Hematopoietic multipotent progenitor cell (in vitro differentiated cells): ENCODE measurements at regions not wholly inside any gene's neighbourhood (a gene's known extent, or its start where the extent isn't known, plus 50 kb on each side); places are given as distances from the start of the nearest gene placed in this dataset.

Experiments used
- DNase-seq, 3 donors: peaks; one replicate each; pipeline ENCODE4 v3.0.0-alpha.2; 2011 to 2015; ENCODE audit warnings: low read depth in 2 of 3, low spot score in 2 of 3

DNA sequence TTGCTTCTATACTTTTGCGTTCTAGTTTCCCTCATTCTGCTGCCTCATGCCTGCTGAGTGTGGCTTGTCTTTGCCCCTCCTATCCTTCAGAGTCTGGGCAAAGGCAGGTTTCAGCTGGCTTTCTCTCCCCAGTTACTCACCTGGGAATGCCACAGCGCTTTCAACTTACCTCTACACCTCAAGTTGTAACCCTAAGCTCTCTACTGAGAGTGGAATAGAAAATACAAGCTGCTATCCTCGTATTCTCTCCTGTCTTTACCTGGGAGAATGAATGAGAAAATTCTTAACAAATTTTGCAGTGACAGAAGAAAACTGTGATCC, 316.3 kb upstream of the KLF12 start:
- DNase-seq = no peak

GRCh38 chr13:74449811-74450524, 315.8 kb upstream of the KLF12 start:
- no peak for DNase-seq

DNA sequence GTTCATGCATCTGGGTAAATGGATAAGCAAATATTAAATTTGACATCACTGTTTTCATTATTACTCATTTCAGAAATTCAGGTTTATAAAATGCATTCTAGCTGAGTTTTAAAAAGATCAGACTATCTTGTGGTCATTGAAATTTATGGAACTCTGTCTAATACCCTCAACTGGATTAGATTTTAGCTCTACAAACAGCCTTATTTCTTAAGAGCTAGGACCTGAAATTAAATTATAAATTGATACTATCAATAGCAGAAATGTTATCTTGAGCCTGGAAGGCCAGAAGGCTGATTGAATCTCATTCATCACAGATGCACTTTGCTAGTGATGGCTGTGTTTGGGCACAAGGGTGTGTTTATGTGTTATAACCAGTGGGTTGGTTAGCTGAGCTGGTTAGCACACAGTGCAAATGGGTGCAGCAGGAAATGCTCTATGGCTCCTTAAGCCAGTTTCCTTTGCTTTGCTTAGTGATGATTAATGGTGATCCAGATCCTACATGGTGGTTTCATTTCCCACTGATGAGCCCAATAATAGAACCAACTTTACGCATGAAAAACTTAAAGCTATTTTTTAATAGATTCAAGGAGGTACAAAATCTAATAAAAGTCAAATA, 310.8 kb upstream of the KLF12 start:
- DNase-seq = no peak

DNA sequence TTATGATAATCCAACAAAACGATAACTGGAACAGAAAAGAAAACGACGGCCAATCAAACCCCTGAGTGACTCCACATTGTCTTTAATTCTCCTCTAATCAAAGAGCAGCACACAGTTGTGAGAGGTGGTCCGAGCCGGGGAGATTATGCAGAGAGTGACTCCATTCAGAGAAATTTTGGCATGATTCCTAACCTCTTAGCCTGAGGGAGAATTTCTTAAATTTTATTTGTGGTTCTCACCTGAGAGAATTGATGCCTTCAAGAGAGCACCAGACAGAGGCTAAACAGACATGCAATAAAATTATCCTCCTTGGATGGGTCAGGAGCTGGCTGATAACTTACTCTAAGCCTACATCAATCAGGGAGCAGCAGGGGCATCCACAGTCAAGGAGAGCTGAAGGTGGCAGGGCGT, 310.0 kb upstream of the KLF12 start:
- DNase-seq = no peak

GRCh38 chr13:74443631-74444030, 309.4 kb upstream of the KLF12 start:
- DNase-seq = no peak

DNA sequence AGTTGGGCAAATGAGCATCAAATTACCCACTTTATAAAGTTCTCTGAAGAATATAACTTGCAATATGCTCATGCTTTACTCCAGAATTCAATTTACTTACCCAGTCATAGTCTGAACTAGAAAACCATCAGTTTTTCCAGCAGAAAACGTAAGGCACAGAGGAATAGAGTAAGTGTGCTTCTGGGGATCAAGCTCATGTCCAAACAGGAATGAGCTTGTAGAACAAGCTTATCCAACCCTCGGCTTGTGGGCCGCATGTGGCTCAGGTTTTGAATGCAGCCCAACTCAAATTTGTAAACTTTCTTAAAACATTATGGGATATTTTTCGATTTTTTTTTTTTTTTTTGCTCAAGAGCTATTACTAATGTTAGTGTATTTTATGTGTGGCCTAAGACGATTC, 308.5 kb upstream of the KLF12 start:
- no peak for DNase-seq

DNA sequence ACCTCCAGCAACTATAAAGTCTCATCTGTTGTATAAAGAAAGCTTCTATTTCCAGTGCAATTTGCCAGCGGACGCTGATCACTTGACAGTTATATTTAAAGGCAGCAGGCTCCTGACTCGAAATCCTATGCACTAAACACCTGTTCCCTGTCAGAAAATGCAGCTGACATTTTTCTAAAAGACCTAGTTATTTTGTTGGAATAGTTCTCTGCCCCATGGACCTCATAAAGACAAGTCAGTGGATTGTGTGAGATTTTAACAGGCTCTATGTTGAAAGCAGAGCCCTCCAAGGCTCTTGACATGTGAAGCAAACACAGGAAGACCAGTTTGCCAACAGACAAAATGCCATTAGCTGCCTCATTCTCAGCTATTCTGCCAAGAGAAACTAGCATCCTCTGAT, 304.7 kb upstream of the KLF12 start:
- no peak for DNase-seq

DNA sequence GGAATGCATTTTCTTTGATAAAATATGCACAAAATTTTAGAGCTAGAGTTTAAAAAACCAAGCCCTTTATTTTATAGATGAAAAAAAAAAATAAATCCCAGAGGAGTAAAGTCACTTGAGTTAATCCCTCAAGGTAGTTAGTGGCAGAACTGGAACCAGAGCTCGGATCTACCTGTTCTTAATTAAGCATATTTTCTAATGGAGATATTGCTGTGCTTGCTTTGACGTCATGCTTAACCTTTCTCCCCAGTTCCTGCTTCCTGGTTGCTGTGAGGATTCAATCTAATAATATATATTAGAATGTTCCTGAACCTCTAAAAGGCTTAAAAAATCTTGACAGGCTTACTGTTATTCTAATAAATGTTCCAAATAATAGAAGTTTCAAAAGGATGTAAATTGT, 300.6 kb upstream of the KLF12 start:
- DNase-seq = no peak

GRCh38 chr13:74424455-74424854, 290.3 kb upstream of the KLF12 start:
- DNase-seq = no peak

DNA sequence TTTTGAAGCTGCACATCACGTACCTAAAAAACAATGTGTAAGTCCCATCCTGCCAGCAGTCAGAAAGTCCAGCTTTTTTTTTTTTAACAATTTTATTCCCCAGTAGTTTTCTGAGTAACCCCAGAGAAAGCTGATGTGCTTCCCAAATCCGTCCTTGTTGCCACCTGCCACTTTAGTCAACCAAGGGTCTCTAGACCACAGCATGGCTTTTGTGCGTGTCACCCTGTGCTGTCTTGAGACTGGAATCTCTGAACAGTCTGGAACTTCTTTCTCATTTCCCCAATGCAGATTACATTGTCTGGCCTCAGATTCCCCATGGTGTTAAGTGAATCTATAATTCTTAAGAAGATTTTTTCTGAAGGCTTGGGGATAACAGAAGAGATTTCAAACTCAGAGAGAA, 289.2 kb upstream of the KLF12 start:
- no peak for DNase-seq

DNA sequence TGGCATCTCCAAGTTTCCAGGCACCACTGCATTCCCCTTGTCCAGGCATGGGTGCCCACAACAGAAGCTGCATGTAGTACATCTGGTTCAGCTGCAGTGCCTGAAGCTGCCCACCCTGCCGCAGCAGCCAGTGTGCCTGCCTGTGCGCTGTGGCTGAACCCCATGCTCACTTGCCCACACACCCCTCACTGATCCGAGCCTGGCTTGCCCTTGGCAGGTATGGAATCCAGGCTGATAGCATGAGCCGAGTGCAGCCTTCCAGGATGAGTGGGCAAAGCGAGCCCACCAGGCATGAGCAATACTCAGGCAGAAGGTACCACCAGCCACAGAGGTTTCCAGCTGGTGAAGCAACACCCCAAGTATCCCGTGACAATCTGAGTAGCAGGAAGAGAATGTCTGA, 280.3 kb upstream of the KLF12 start:
- DNase-seq = no peak

GRCh38 chr13:74413482-74413881, 279.3 kb upstream of the KLF12 start:
- DNase-seq = no peak

DNA sequence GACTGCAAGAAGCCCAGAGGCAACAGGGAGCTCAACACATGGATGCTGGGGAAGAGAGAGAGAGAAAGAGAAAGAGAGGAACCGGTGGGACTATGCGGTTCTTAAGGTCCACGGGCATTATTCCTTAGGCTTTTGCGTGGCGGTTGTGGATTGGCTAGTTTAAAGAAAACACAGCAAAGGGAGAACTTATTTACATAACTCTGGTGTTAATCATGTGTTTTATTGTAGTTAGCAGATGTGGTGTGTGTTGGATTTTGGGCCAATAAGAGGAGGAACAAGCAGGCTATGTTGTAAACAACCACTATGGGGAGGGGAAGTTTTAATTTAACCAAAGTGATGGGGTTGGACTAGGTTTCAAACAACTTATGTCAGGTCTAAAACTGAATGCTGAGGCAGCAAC, 275.3 kb upstream of the KLF12 start:
- DNase-seq = no peak

- DNase-seq = no peak
Observed at GRCh38 chr13:74406420-74406819, 272.2 kb upstream of the KLF12 start.

DNA sequence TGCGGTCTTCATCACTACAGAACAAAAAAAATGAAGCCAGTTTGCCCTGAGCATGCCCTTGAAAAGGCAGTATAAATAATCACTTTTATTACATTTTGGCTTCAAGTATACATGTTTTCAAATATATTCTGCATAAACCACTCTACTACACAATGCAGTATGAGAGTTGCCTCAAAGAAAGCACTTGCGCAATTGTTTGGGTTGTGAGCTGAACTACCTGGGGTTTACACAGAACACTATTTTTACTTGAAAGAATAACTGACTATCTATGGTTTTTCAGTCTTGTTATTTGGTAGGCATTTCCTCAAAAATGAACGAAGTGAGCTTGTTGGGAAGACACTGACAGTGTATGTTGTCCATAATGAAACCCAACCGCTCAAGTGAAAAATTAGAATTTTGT, 264.4 kb upstream of the KLF12 start:
- no peak for DNase-seq

DNA sequence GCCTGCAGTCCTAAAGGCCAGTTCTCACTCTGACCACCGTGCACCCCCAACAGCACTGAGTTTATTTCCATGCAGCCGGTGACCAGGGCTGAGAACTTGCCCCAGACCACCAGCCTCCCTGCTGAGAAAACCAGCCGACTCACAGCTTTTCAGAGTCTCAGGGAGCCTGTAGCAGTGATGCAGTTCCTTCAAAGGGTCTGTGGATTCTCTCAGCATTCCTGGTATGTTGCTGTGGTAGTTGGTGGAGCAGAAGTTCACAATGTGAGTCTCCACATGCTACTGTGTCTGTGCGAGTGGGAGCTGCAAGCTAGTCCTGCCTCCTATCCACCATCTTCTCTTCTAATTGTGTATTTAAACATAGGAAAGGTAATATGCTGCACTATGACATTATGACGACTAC, 254.9 kb upstream of the KLF12 start:
- DNase-seq = no peak

DNA sequence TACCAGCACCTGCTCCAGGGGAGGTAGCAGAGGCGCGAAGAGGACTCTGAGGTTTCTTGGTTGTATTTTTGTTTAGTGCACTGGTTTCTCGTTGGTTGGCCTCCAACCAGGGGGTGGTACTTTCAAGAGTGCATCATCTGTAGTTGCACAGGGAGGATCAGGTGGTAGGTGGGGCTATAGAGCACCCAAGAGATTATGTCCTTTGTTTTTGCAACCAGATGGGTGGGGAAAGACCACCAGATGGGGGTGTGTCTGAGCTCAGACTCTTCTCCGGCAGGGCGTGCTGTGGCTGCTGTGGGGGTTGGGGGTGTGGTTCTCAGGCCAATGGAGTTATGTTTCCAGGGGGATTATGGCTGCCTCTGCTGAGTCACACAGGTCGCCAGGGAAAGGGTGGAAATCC, 254.4 kb upstream of the KLF12 start:
- DNase-seq = no peak

DNA sequence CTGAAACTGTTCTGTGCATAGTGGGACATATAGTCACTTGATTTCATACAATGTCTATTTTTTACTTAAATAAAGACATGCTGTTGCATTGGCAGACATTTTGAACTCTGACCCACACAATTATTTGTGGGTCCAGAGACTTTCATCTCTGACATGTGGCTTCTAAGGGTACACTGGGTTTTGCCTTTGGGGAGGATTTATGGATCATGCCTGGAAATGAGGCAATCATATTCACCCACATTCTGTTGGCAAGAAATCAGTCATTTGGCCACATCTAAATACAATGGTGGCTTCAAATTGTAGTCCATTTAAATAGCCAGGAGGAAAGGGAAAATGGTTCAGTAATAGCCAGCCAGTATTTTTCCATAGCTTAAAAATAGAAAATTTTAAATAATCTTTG, 238.3 kb upstream of the KLF12 start:
- DNase-seq = no peak

DNA sequence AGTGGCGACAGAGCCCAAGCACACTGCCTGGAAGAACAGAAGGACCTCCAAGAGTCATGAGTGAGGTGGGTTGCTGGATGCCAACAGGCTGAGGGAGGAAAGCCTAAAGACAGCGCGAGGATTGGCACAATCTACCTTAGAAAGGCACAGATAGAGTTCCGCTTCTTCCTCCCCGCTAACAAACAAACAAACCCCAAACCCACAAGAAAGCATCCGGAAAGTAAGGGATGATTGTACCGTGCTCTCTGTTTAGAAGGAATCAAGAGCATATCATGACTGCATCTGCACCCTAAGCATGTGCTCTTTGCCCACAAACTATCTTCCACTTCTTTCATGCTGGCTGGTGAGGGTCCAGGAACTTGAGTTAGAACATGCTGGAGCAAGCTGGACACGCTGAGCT, 233.0 kb upstream of the KLF12 start:
- DNase-seq = no peak

- no peak for DNase-seq
Observed at GRCh38 chr13:74361274-74361673, 227.1 kb upstream of the KLF12 start.

- DNase-seq = no peak
Observed at GRCh38 chr13:74346960-74347359, 212.8 kb upstream of the KLF12 start.

GRCh38 chr13:74338341-74338740, 204.1 kb upstream of the KLF12 start:
- DNase-seq = no peak

DNA sequence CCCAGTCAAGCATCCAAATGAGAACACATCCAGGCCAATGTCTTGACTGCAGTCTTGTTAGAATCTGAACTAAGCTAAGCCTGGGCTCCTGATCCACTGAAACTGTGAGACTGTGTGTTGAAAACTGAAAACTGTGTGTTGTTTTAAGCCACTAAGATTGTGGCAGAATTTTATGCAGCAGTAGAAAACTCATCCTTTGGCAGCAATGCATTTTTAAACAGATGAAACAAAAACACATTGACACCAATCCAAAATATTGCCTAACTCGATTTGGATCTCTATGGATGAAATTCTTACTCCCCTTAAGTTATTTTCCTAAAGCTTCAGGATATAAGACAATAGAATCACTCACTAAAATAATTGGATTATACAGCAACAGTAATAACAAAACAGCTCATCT, 202.3 kb upstream of the KLF12 start:
- DNase-seq = no peak
